ENCODE measurements at regions not wholly inside any gene's neighbourhood (a gene's known extent, or its start where the extent isn't known, plus 50 kb on each side); places are given as distances from the start of the nearest gene placed in this dataset.

DNA sequence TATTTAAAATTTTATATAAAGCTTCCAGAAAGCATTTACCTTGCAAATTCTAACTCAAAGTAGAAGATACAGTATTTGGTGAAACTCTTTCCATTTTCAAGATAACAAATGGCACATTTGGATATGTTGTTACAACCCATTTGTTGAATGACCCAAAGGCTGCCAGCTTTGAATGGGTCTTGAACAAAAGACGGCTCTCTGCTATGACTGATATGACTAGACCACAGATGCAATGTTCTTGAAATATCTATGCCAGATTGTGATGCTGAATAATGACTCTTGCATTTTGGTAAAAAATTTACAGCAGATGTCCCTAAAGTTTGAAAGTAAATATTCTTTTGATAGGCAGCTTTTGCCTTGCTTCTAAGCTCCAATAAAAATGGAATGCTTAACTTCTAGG lies 99.6 kb downstream of the HTR1B start:
- Mint-ChIP-seq H3K36me3 (ENCODE audit: low read depth) (no peaks in the 10 kb centered on the region), H3K4me3 (no peak overlapping the region), H3K27me3 (no peaks in the 10 kb centered on the region), H3K4me1 (ENCODE audit: low read depth) (no peaks in the 10 kb centered on the region), H3K27ac (no peak overlapping the region), H3K9me3 (peaks cover 4% of the 10 kb centered on the region)
- DNase-seq: no peak
- H3K27ac ChIP-seq (ENCODE audit: low read depth in 1 of 2, low read length in 2 of 2): no peak overlapping the region
- CTCF ChIA-PET: no interaction called here
- no peak for ATAC-seq (ENCODE audit: poor library complexity)
- peaks cover 0 to 3% of the 10 kb centered on the region in 2 experiments for H3K9me3 ChIP-seq (ENCODE audit: control insufficient read depth in 1 of 2, insufficient read depth in 1 of 2, low read length in 2 of 2)
- POLR2A ChIA-PET: no interaction called here
- H3K36me3 ChIP-seq (ENCODE audit: insufficient read depth, low read length): no peaks in the 10 kb centered on the region
- H3K4me1 ChIP-seq (ENCODE audit: insufficient read depth, low read length): no peaks in the 10 kb centered on the region
- H3K27me3 ChIP-seq (ENCODE audit: control insufficient read depth in 1 of 2, insufficient read depth in 2 of 2, low read length in 2 of 2): no peaks in the 10 kb centered on the region
- TF ChIP-seq, protein P1, sequence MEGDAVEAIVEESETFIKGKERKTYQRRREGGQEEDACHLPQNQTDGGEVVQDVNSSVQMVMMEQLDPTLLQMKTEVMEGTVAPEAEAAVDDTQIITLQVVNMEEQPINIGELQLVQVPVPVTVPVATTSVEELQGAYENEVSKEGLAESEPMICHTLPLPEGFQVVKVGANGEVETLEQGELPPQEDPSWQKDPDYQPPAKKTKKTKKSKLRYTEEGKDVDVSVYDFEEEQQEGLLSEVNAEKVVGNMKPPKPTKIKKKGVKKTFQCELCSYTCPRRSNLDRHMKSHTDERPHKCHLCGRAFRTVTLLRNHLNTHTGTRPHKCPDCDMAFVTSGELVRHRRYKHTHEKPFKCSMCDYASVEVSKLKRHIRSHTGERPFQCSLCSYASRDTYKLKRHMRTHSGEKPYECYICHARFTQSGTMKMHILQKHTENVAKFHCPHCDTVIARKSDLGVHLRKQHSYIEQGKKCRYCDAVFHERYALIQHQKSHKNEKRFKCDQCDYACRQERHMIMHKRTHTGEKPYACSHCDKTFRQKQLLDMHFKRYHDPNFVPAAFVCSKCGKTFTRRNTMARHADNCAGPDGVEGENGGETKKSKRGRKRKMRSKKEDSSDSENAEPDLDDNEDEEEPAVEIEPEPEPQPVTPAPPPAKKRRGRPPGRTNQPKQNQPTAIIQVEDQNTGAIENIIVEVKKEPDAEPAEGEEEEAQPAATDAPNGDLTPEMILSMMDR (IDR thresholded peaks at IDR 0.05): no peak
- H3K4me3 ChIP-seq (ENCODE audit: low read length): no peak overlapping the region
- intact Hi-C loops (cut with DNase I, micrococcal nuclease): no loop called here

DNA sequence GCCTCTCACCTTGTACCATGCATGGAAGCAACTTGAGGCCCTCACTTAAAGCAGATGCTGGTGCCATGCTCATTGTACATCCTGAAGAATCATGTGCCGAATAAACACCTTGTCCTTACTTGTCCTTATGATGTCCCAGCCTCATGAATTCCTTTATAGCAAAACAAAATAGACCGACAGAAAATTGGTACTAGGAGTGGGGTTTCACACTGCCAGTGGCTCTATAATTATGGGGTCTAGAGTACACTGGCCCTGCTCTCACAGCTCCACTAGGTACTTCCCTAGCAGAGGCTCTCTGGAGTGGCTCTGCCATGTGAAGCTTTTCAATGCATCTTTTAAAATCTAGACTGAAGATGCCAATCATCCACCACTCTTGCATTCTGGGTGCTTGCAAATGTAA lies 101.2 kb downstream of the HTR1B start:
- H3K4me1 Mint-ChIP-seq (ENCODE audit: low read depth): no peaks in the 10 kb centered on the region
- Histone ChIP-seq H3K36me3 (ENCODE audit: insufficient read depth, low read length) (no peaks in the 10 kb centered on the region), H3K27me3 (ENCODE audit: control insufficient read depth in 1 of 2, insufficient read depth in 2 of 2, low read length in 2 of 2) (no peaks in the 10 kb centered on the region), H3K4me3 (ENCODE audit: low read length) (no peak overlapping the region), H3K9me3 (ENCODE audit: control insufficient read depth in 1 of 2, insufficient read depth in 1 of 2, low read length in 2 of 2) (peaks cover 0 to 6% of the 10 kb centered on the region in 2 experiments), H3K27ac (ENCODE audit: low read depth in 1 of 2, low read length in 2 of 2) (no peak overlapping the region), H3K4me1 (ENCODE audit: insufficient read depth, low read length) (no peaks in the 10 kb centered on the region)
- ChIA-PET CTCF (no interaction called here), POLR2A (no interaction called here)
- intact Hi-C loops (cut with DNase I, micrococcal nuclease): no loop called here
- H3K27ac Mint-ChIP-seq: no peak overlapping the region
- no peaks in the 10 kb centered on the region for H3K27me3 Mint-ChIP-seq
- TF ChIP-seq, protein P1 (IDR thresholded peaks at IDR 0.05): no peak
- no peak for DNase-seq
- ATAC-seq (ENCODE audit: poor library complexity): no peak
- H3K9me3 Mint-ChIP-seq: peaks cover 6% of the 10 kb centered on the region
- H3K36me3 Mint-ChIP-seq (ENCODE audit: low read depth): no peaks in the 10 kb centered on the region
- H3K4me3 Mint-ChIP-seq: no peak overlapping the region

DNA sequence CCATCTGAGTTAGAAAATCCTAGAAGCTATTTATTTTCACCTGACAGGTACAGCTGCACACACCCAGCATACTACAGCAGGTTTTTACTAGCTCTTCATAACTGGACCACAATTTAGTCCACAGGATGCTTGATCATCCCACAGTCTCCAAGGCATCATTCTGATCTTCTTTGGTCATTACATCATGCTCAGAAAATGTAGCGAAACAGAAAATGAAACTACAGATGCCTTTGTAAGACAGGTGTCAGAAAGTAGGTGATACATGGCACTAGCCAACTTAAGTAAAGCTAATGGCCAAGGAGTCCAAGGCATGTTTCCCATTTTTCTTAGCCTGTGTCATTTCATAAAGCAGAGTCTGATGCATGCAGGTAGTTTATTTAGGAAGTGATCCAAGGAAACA lies 102.3 kb downstream of the HTR1B start:
- CTCF ChIA-PET: no interaction called here

More for the DNA sequence above, 102.3 kb downstream of the HTR1B start:
- Mint-ChIP-seq H3K36me3 (ENCODE audit: low read depth) (no peaks in the 10 kb centered on the region), H3K27ac (no peak overlapping the region), H3K4me3 (no peak overlapping the region), H3K4me1 (ENCODE audit: low read depth) (no peaks in the 10 kb centered on the region), H3K9me3 (peaks cover 4% of the 10 kb centered on the region), H3K27me3 (no peaks in the 10 kb centered on the region)
- TF ChIP-seq, protein P1 (IDR thresholded peaks at IDR 0.05): no peak
- no peak overlapping the region for H3K27ac ChIP-seq (ENCODE audit: low read depth in 1 of 2, low read length in 2 of 2)
- no peaks in the 10 kb centered on the region for H3K4me1 ChIP-seq (ENCODE audit: insufficient read depth, low read length)
- DNase-seq: no peak
- ATAC-seq (ENCODE audit: poor library complexity): no peak
- no peaks in the 10 kb centered on the region for H3K27me3 ChIP-seq (ENCODE audit: control insufficient read depth in 1 of 2, insufficient read depth in 2 of 2, low read length in 2 of 2)
- intact Hi-C loops (cut with DNase I, micrococcal nuclease): no loop called here
- H3K9me3 ChIP-seq (ENCODE audit: control insufficient read depth in 1 of 2, insufficient read depth in 1 of 2, low read length in 2 of 2): peaks cover 0 to 7% of the 10 kb centered on the region in 2 experiments
- H3K4me3 ChIP-seq (ENCODE audit: low read length): no peak overlapping the region
- no peaks in the 10 kb centered on the region for H3K36me3 ChIP-seq (ENCODE audit: insufficient read depth, low read length)
- POLR2A ChIA-PET: no interaction called here

Measured in CD4-positive, alpha-beta T cell (primary cell).